GM23248 (cell line): ENCODE measurements at regions not wholly inside any gene's neighbourhood (a gene's known extent, or its start where the extent isn't known, plus 50 kb on each side); places are given as distances from the start of the nearest gene placed in this dataset.

ENCODE experiments used
- EZH2 ChIP-seq: fragments of 200-600 bp; sonication (generic); IDR thresholded peaks from 2 replicates; pipeline ENCODE4 v1.6.1; 2018; ENCODE audit warnings: antibody characterized with exemption, mild to moderate bottlenecking; ENCODE audit not compliant: insufficient read depth, poor library complexity, severe bottlenecking
- EZH2phosphoT487 ChIP-seq: fragments of 200-600 bp; sonication (generic); IDR thresholded peaks from 2 replicates; pipeline ENCODE4 v1.6.1; 2018; ENCODE audit warnings: antibody characterized with exemption, moderate library complexity, mild to moderate bottlenecking, low read depth; ENCODE audit not compliant: insufficient read depth

GRCh38 chr2:217074576-217075255 is 214.9 kb upstream of the TNP1 start:
- TF ChIP-seq EZH2: no peak
- TF ChIP-seq EZH2phosphoT487: no peak
